ENCODE measurements at regions not wholly inside any gene's neighbourhood (a gene's known extent, or its start where the extent isn't known, plus 50 kb on each side); places are given as distances from the start of the nearest gene placed in this dataset.

GRCh38 chr1:220431554-220432239 is 96.2 kb upstream of the MARK1 start:
- no peaks in the 10 kb centered on the region for H3K9me3 Mint-ChIP-seq (ENCODE audit: unreplicated experiment)
- H3K27me3 Mint-ChIP-seq (ENCODE audit: unreplicated experiment): no peaks in the 10 kb centered on the region
- H3K27ac Mint-ChIP-seq (ENCODE audit: unreplicated experiment): no peak overlapping the region
- no peaks in the 10 kb centered on the region for H3K36me3 Mint-ChIP-seq (ENCODE audit: low read depth, unreplicated experiment)
- peaks cover 13% of the 10 kb centered on the region for H3K4me1 Mint-ChIP-seq (ENCODE audit: unreplicated experiment)
- no peak overlapping the region for H3K4me3 Mint-ChIP-seq (ENCODE audit: unreplicated experiment)
- no peak for DNase-seq (ENCODE audit: low spot score)
- TF ChIP-seq, protein P1, sequence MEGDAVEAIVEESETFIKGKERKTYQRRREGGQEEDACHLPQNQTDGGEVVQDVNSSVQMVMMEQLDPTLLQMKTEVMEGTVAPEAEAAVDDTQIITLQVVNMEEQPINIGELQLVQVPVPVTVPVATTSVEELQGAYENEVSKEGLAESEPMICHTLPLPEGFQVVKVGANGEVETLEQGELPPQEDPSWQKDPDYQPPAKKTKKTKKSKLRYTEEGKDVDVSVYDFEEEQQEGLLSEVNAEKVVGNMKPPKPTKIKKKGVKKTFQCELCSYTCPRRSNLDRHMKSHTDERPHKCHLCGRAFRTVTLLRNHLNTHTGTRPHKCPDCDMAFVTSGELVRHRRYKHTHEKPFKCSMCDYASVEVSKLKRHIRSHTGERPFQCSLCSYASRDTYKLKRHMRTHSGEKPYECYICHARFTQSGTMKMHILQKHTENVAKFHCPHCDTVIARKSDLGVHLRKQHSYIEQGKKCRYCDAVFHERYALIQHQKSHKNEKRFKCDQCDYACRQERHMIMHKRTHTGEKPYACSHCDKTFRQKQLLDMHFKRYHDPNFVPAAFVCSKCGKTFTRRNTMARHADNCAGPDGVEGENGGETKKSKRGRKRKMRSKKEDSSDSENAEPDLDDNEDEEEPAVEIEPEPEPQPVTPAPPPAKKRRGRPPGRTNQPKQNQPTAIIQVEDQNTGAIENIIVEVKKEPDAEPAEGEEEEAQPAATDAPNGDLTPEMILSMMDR (IDR thresholded peaks at IDR 0.05; ENCODE audit: unreplicated experiment): no peak

DNA sequence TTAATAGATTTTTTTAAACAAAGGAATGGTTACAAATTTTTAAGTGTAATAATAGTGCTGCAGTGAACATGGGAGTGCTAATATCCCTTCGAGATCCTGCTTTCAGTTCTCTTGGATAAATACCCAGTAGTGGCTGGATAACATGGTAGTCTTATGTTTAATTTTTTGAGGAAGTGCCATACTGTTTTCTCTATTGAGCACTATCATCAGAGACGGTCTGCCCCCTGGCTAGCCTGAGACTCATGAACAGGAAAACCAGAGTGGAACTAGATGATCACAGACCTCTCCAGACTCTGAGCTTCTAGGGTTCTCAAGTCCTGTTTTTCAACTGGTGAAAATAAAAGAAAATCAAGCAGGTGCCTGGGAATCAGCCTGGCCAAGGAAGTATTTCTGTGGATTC is 97.3 kb upstream of the MARK1 start:
- Mint-ChIP-seq H3K27ac (ENCODE audit: unreplicated experiment) (no peak overlapping the region), H3K27me3 (ENCODE audit: unreplicated experiment) (no peaks in the 10 kb centered on the region), H3K9me3 (ENCODE audit: unreplicated experiment) (no peaks in the 10 kb centered on the region), H3K4me1 (ENCODE audit: unreplicated experiment) (peaks cover 19% of the 10 kb centered on the region), H3K36me3 (ENCODE audit: low read depth, unreplicated experiment) (no peaks in the 10 kb centered on the region), H3K4me3 (ENCODE audit: unreplicated experiment) (no peak overlapping the region)
- no peak for DNase-seq (ENCODE audit: low spot score)
- TF ChIP-seq, protein P1 (IDR thresholded peaks at IDR 0.05; ENCODE audit: unreplicated experiment): no peak

DNA sequence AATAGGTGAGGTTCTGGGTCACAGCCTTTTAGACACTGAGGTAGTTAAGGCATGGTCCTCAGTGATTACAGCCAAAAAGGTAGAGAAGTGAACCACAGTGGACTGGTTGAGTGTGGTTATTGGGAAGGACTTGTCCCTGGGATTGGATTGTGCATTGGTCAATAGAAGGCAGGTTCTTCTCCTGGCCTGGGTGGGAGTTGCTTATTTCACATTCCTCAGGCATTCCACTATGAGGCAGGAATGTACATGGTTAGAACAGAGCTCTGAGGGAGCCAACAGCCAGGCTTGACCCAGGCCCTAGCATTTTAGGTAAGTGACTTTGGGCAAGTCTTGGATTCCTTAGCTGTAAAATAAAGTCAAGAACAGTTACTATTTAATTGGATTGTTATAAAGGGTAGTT is 97.9 kb upstream of the MARK1 start:
- TF ChIP-seq, protein P1 (IDR thresholded peaks at IDR 0.05; ENCODE audit: unreplicated experiment): no peak

DNA sequence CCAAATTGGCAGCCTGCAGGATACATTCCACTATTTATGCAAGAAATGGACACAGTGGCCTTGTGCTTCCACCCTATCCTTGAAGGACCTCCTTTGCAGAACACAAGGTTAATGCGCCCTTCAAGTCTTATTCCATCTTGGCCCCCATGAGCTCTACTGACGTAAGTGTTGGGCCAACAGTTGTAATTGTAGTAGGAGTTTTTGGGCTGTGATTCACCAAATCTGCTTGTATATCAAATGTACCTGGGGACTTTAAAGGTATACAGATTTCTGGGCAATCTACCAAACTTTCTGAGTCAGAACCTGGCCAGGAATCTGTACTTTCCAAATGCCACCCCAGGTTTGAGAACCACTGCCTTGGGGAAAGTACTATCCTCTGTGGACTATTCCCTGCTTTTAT is 100.9 kb upstream of the MARK1 start:
- Mint-ChIP-seq H3K9me3 (ENCODE audit: unreplicated experiment) (no peaks in the 10 kb centered on the region), H3K4me1 (ENCODE audit: unreplicated experiment) (peaks cover 30% of the 10 kb centered on the region), H3K36me3 (ENCODE audit: low read depth, unreplicated experiment) (no peaks in the 10 kb centered on the region), H3K27ac (ENCODE audit: unreplicated experiment) (no peak overlapping the region), H3K27me3 (ENCODE audit: unreplicated experiment) (peaks cover 1% of the 10 kb centered on the region), H3K4me3 (ENCODE audit: unreplicated experiment) (no peak overlapping the region)
- DNase-seq (ENCODE audit: low spot score): no peak
- TF ChIP-seq, protein P1 (IDR thresholded peaks at IDR 0.05; ENCODE audit: unreplicated experiment): no peak

More for the DNA sequence above, 97.9 kb upstream of the MARK1 start:
- no peak for DNase-seq (ENCODE audit: low spot score)
- Mint-ChIP-seq H3K36me3 (ENCODE audit: low read depth, unreplicated experiment) (no peaks in the 10 kb centered on the region), H3K4me1 (ENCODE audit: unreplicated experiment) (peaks cover 23% of the 10 kb centered on the region), H3K9me3 (ENCODE audit: unreplicated experiment) (no peaks in the 10 kb centered on the region), H3K27me3 (ENCODE audit: unreplicated experiment) (peaks cover 1% of the 10 kb centered on the region), H3K27ac (ENCODE audit: unreplicated experiment) (no peak overlapping the region), H3K4me3 (ENCODE audit: unreplicated experiment) (no peak overlapping the region)

DNA sequence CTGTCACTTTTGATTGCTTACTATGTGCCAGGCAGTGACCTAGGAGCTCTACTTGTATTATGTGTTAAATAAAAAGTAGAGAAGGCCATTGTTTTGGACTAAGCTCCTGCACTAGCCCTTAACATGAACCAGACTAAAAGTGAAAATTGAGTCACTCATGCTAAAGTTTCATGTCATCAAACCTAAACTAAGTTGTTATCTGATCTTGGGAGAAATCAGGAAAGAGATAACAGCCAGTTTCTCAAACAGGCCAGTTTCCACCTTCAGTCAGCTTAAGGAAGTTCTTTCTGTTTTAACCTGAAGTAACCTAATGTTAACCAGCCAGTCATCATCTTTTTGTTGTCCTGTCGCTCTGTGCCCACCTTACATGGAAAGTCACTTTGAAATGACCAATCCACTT is 102.1 kb upstream of the MARK1 start:
- no peak overlapping the region for H3K4me3 Mint-ChIP-seq (ENCODE audit: unreplicated experiment)
- no peaks in the 10 kb centered on the region for H3K36me3 Mint-ChIP-seq (ENCODE audit: low read depth, unreplicated experiment)
- peaks cover 1% of the 10 kb centered on the region for H3K27me3 Mint-ChIP-seq (ENCODE audit: unreplicated experiment)
- DNase-seq (ENCODE audit: low spot score): no peak
- no peaks in the 10 kb centered on the region for H3K9me3 Mint-ChIP-seq (ENCODE audit: unreplicated experiment)
- H3K4me1 Mint-ChIP-seq (ENCODE audit: unreplicated experiment): peaks cover 30% of the 10 kb centered on the region
- H3K27ac Mint-ChIP-seq (ENCODE audit: unreplicated experiment): no peak overlapping the region
- TF ChIP-seq, protein P1 (IDR thresholded peaks at IDR 0.05; ENCODE audit: unreplicated experiment): no peak
